ENCODE measurements at regions not wholly inside any gene's neighbourhood (a gene's known extent, or its start where the extent isn't known, plus 50 kb on each side); places are given as distances from the start of the nearest gene placed in this dataset.

DNA sequence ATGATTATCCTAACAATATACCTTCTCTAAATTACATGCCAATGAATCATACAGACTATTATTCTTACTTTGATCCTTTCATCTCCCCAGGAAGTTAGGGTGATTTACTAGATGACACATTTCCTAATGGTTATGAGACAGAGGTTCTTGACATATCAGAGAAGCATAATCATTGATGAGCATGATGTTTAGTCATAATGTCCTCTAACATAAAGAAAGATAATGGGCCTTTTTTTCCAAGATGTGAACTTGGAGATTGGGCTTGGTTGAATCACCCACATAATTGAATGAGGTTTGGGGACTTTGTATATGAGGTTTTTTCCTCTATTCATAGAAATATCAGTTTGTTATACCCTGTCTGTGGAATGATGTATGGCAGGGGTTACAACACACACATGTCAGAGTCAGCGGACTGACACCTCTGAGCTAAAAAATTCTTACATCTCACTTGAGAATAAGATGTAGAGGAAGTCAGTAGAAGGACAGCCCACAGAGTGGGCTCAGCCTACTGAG is 69.7 kb upstream of the DCBLD2 start:
- no peak for DNase-seq
- Histone ChIP-seq H3K4me3 (no peak overlapping the region), H3K36me3 (no peaks in the 10 kb centered on the region), H3K4me1 (no peaks in the 10 kb centered on the region), H3K27ac (no peak overlapping the region), H3K27me3 (no peaks in the 10 kb centered on the region), H3K9me3 (no peaks in the 10 kb centered on the region)
- TF ChIP-seq, protein P1, sequence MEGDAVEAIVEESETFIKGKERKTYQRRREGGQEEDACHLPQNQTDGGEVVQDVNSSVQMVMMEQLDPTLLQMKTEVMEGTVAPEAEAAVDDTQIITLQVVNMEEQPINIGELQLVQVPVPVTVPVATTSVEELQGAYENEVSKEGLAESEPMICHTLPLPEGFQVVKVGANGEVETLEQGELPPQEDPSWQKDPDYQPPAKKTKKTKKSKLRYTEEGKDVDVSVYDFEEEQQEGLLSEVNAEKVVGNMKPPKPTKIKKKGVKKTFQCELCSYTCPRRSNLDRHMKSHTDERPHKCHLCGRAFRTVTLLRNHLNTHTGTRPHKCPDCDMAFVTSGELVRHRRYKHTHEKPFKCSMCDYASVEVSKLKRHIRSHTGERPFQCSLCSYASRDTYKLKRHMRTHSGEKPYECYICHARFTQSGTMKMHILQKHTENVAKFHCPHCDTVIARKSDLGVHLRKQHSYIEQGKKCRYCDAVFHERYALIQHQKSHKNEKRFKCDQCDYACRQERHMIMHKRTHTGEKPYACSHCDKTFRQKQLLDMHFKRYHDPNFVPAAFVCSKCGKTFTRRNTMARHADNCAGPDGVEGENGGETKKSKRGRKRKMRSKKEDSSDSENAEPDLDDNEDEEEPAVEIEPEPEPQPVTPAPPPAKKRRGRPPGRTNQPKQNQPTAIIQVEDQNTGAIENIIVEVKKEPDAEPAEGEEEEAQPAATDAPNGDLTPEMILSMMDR (IDR thresholded peaks at IDR 0.05), result no peak
- intact Hi-C loops (cut with DNase I; ENCODE audit: low total_unique reads), result loop anchor here (10.0 kb wide), 1 partner anchor 346 kb away; no protein-coding TSS in a partner anchor

DNA sequence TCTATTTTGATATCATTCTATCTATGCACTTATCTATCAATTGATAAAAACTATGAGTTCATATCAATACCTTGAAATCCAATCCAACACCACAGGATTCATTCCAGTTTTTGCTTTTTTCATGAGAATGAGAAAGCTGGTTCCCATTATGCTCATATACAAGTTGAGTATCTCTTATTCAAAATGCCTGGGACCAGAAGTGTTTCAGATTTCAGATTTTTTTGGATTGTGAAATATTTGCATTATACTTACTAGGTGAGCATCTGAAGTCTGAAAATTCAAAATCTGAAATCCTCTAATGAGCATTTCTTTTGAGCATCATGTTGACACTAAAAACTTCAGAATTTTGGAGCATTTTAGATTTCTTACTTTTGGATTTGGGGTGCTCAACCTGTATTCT is 67.8 kb upstream of the DCBLD2 start:
- DNase-seq, result no peak
- H3K27me3 ChIP-seq, result no peaks in the 10 kb centered on the region
- H3K9me3 ChIP-seq, result no peaks in the 10 kb centered on the region
- TF ChIP-seq, protein P1 (IDR thresholded peaks at IDR 0.05), result no peak
- no peaks in the 10 kb centered on the region for H3K36me3 ChIP-seq
- intact Hi-C loops (cut with DNase I; ENCODE audit: low total_unique reads), result no loop called here
- no peaks in the 10 kb centered on the region for H3K4me1 ChIP-seq
- H3K27ac ChIP-seq, result no peak overlapping the region
- H3K4me3 ChIP-seq, result no peak overlapping the region

GRCh38 chr3:98968824-98969223 is 67.3 kb upstream of the DCBLD2 start:
- intact Hi-C loops (cut with DNase I; ENCODE audit: low total_unique reads), result no loop called here
- DNase-seq, result no peak
- TF ChIP-seq, protein P1 (IDR thresholded peaks at IDR 0.05), result no peak
- no peak overlapping the region for H3K27ac ChIP-seq
- no peaks in the 10 kb centered on the region for H3K9me3 ChIP-seq
- H3K4me3 ChIP-seq, result no peak overlapping the region
- no peaks in the 10 kb centered on the region for H3K27me3 ChIP-seq
- H3K36me3 ChIP-seq, result no peaks in the 10 kb centered on the region
- no peaks in the 10 kb centered on the region for H3K4me1 ChIP-seq

DNA sequence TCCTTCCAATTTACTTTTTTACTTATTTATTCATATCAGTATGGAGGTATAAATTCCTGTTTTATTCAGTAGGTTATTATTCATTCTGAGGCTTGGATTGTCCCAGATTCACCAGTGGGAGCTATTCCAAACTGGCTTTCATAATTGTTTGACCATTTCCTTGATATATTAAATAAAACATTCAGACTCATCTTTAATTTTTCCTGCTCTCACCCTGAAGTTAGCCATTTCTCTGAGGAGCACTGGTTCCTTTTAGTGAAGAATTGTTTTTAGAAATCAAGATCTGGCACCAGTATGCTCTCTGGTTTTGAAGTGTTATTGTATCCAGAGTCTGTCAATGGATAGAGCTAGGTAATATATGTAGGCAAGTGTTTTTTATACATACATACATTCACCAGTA is 66.9 kb upstream of the DCBLD2 start:
- Histone ChIP-seq H3K4me1 (no peaks in the 10 kb centered on the region), H3K36me3 (no peaks in the 10 kb centered on the region), H3K9me3 (no peaks in the 10 kb centered on the region), H3K4me3 (no peak overlapping the region), H3K27me3 (no peaks in the 10 kb centered on the region), H3K27ac (no peak overlapping the region)
- TF ChIP-seq, protein P1 (IDR thresholded peaks at IDR 0.05), result no peak
- DNase-seq, result no peak
- intact Hi-C loops (cut with DNase I; ENCODE audit: low total_unique reads), result no loop called here

GRCh38 chr3:98967758-98968157 is 66.3 kb upstream of the DCBLD2 start:
- no peaks in the 10 kb centered on the region for H3K36me3 ChIP-seq
- H3K9me3 ChIP-seq, result no peaks in the 10 kb centered on the region
- no peaks in the 10 kb centered on the region for H3K4me1 ChIP-seq
- no peaks in the 10 kb centered on the region for H3K27me3 ChIP-seq
- DNase-seq, result no peak
- H3K27ac ChIP-seq, result no peak overlapping the region
- TF ChIP-seq, protein P1 (IDR thresholded peaks at IDR 0.05), result no peak
- intact Hi-C loops (cut with DNase I; ENCODE audit: low total_unique reads), result no loop called here
- no peak overlapping the region for H3K4me3 ChIP-seq
